T-helper 17 cell (primary cell): ENCODE measurements at regions not wholly inside any gene's neighbourhood (a gene's known extent, or its start where the extent isn't known, plus 50 kb on each side); places are given as distances from the start of the nearest gene placed in this dataset.
"Not testable (repeated sequence)": the region's sequence is repeated elsewhere in the genome, so short reads cannot be mapped to it uniquely, and the experiment has no call there.

Experiments used
- ATAC-seq: fragments of 150-1000 bp; cut with Tn5 transposase; 2 replicates; pipeline ENCODE4 v1.10.0; 2021; ENCODE audit warnings: mild to moderate bottlenecking, moderate library complexity
- DNase-seq, 3 donors: peaks; one replicate each; pipeline versions ENCODE4 v3.0.0 to v3.0.0-alpha.2; 2020 to 2021
- H3K9me3 ChIP-seq: one replicate; pipeline ENCODE4 v1.7.0; 2013; ENCODE audit warnings: low read length, mild to moderate bottlenecking; ENCODE audit not compliant: control insufficient read depth, poor library complexity, severe bottlenecking
- H3K27ac Mint-ChIP-seq: one replicate; pipeline ENCODE4 v1.8.0; 2022; ENCODE audit warnings: mild to moderate bottlenecking, moderate library complexity, mixed read lengths
- H3K27me3 Mint-ChIP-seq: one replicate; pipeline ENCODE4 v1.8.0; 2022; ENCODE audit warnings: mixed read lengths
- H3K36me3 Mint-ChIP-seq: one replicate; pipeline ENCODE4 v1.8.0; 2022; ENCODE audit warnings: low read depth, mixed read lengths
- H3K4me1 Mint-ChIP-seq: one replicate; pipeline ENCODE4 v1.8.0; 2022; ENCODE audit warnings: mild to moderate bottlenecking, mixed read lengths
- H3K4me3 Mint-ChIP-seq: one replicate; pipeline ENCODE4 v1.8.0; 2022; ENCODE audit warnings: mild to moderate bottlenecking, moderate library complexity, mixed read lengths

- no peak for ATAC-seq
- Mint-ChIP-seq H3K4me3 (no peak overlapping the region), H3K4me1 (no peaks in the 10 kb centered on the region), H3K36me3 (no peaks in the 10 kb centered on the region), H3K27ac (no peak overlapping the region), H3K27me3 (no peaks in the 10 kb centered on the region)
- DNase-seq = no peak
- no peaks in the 10 kb centered on the region for H3K9me3 ChIP-seq
Measured at GRCh38 chr11:38438091-38438490, 1840.1 kb upstream of the RAG2 start.

- Mint-ChIP-seq H3K27ac (no peak overlapping the region), H3K4me3 (no peak overlapping the region), H3K36me3 (no peaks in the 10 kb centered on the region), H3K4me1 (no peaks in the 10 kb centered on the region), H3K27me3 (no peaks in the 10 kb centered on the region)
- H3K9me3 ChIP-seq = no peaks in the 10 kb centered on the region
- DNase-seq (no peak), ATAC-seq (no peak)
Measured at GRCh38 chr11:38425578-38425977, 1827.5 kb upstream of the RAG2 start.

GRCh38 chr11:38423042-38423441 is 1825.0 kb upstream of the RAG2 start:
- no peaks in the 10 kb centered on the region for H3K36me3 Mint-ChIP-seq
- no peaks in the 10 kb centered on the region for H3K9me3 ChIP-seq
- DNase-seq (no peak), ATAC-seq (no peak)
- H3K4me1 Mint-ChIP-seq = no peaks in the 10 kb centered on the region
- H3K27me3 Mint-ChIP-seq = no peaks in the 10 kb centered on the region
- no peak overlapping the region for H3K4me3 Mint-ChIP-seq
- H3K27ac Mint-ChIP-seq = no peak overlapping the region

DNA sequence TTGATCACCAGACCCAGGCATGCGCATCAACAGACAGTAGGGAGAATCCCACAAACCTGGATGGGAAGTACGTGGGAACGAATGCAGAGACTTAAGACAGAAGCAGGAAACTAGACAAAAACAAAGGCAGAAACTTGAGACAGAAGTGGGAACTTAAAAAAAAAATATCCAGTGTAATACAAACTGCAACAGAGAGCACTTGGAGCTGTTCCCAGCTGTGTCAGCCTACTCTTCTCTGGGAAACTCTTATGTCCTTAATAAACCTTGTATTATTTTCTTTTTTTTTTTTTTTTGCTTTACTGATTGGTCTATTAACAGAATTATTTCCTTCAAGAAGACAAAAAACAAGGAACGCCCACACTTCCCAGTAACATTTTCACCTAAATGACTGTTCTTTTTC is 1818.1 kb upstream of the RAG2 start:
- Mint-ChIP-seq H3K27ac (no peak overlapping the region), H3K4me3 (no peak overlapping the region), H3K36me3 (no peaks in the 10 kb centered on the region), H3K27me3 (no peaks in the 10 kb centered on the region), H3K4me1 (no peaks in the 10 kb centered on the region)
- ATAC-seq (no peak), DNase-seq (no peak)
- no peaks in the 10 kb centered on the region for H3K9me3 ChIP-seq

DNA sequence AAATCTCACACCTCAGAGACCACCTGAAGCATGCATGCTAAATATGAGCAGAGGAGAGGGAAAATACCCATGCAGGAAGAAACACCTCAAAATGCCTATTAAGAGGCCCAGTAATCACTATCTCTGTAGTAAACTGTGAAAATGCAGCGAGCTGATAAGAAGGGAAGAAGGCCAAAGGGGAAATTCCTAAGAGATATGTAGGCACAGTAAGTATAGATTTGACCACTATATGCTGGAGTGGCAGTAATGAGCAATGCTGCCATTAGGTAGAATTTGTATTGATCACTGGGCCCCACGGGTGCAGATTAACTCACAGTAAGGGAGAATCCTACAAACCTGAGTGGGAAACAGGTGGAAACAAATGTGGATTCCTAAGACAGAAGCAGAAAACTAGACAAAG is 1813.1 kb upstream of the RAG2 start:
- Mint-ChIP-seq H3K4me3 (no peak overlapping the region), H3K4me1 (no peaks in the 10 kb centered on the region), H3K27me3 (no peaks in the 10 kb centered on the region), H3K27ac (no peak overlapping the region), H3K36me3 (no peaks in the 10 kb centered on the region)
- ATAC-seq (no peak), DNase-seq (no peak)
- H3K9me3 ChIP-seq = no peaks in the 10 kb centered on the region

- no peaks in the 10 kb centered on the region for H3K36me3 Mint-ChIP-seq
- no peak for DNase-seq
- no peaks in the 10 kb centered on the region for H3K9me3 ChIP-seq
- H3K27me3 Mint-ChIP-seq = no peaks in the 10 kb centered on the region
- ATAC-seq = no peak
- no peak overlapping the region for H3K4me3 Mint-ChIP-seq
- no peak overlapping the region for H3K27ac Mint-ChIP-seq
- no peaks in the 10 kb centered on the region for H3K4me1 Mint-ChIP-seq
Measured at GRCh38 chr11:38402063-38402462, 1804.0 kb upstream of the RAG2 start.

GRCh38 chr11:38392176-38392575 is 1794.1 kb upstream of the RAG2 start:
- H3K4me3 Mint-ChIP-seq = no peak overlapping the region
- H3K27me3 Mint-ChIP-seq = no peaks in the 10 kb centered on the region
- no peak for DNase-seq
- no peak overlapping the region for H3K27ac Mint-ChIP-seq
- H3K4me1 Mint-ChIP-seq = no peaks in the 10 kb centered on the region
- ATAC-seq = no peak
- no peaks in the 10 kb centered on the region for H3K36me3 Mint-ChIP-seq
- no peaks in the 10 kb centered on the region for H3K9me3 ChIP-seq

DNA sequence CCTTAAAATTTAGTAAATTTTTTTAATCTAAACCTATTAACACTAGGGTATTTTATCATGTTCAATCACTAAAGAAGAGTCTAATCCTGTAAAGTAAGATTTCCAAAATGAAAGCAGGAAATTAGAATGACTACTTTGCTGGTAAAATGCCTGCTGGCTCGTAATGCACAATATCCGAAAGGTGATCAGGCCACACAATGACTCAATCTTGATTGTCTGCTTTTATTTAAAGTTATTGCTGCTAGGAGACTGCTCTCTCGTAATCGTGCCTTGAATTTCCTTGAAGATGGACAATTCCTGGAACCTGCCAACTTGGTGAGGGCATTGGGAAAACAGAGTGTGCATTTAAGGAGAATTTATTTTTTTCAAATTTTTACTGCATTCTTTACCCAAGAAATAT is 1786.5 kb upstream of the RAG2 start:
- DNase-seq (no peak), ATAC-seq (no peak)
- H3K9me3 ChIP-seq = no peaks in the 10 kb centered on the region
- Mint-ChIP-seq H3K27ac (no peak overlapping the region), H3K4me1 (no peaks in the 10 kb centered on the region), H3K4me3 (no peak overlapping the region), H3K27me3 (no peaks in the 10 kb centered on the region), H3K36me3 (no peaks in the 10 kb centered on the region)

DNA sequence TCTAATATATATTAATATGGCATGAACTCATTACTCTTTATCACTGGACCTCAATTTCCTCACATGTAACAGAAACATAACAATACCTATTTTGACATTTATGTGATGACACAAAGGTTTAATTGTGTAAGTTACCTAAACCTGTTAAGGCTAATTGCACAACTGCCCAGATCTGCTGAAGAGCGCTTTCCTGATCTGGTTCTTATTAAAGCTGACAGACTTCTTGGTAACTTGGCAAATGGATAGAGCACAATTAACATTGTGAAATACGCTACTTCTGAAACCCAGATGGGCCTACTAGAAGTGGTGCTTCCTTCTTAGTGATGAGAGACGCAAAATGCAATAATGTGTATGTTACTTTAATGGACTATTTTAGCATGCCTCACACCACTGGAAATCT is 1767.2 kb upstream of the RAG2 start:
- no peaks in the 10 kb centered on the region for H3K27me3 Mint-ChIP-seq
- DNase-seq (no peak), ATAC-seq (no peak)
- H3K4me3 Mint-ChIP-seq = no peak overlapping the region
- no peaks in the 10 kb centered on the region for H3K4me1 Mint-ChIP-seq
- H3K9me3 ChIP-seq = no peaks in the 10 kb centered on the region
- no peak overlapping the region for H3K27ac Mint-ChIP-seq
- no peaks in the 10 kb centered on the region for H3K36me3 Mint-ChIP-seq

DNA sequence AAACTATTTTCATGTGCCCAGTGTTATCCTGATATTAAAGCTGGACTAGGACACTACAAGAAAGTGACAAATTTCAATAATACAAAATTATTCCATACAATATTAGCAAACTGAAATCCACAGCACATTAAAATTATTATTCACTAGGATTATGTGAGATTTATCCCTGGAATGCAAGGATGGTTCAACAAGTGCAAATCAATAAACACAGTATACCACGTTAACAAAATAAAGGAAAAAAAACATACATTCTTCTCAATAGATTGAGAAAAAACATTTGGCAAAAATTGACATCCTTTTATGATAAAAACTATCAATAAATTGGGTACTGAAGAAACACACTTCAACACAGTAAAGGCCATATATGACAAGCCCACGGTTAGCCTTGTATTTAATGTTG is 1758.2 kb upstream of the RAG2 start:
- Mint-ChIP-seq H3K27me3 (no peaks in the 10 kb centered on the region), H3K4me3 (no peak overlapping the region), H3K27ac (no peak overlapping the region), H3K36me3 (no peaks in the 10 kb centered on the region), H3K4me1 (no peaks in the 10 kb centered on the region)
- no peaks in the 10 kb centered on the region for H3K9me3 ChIP-seq
- DNase-seq (no peak), ATAC-seq (no peak)

GRCh38 chr11:38345286-38345685 is 1747.2 kb upstream of the RAG2 start:
- no peak overlapping the region for H3K27ac Mint-ChIP-seq
- ATAC-seq (no peak), DNase-seq (no peak)
- no peak overlapping the region for H3K4me3 Mint-ChIP-seq
- H3K27me3 Mint-ChIP-seq = no peaks in the 10 kb centered on the region
- no peaks in the 10 kb centered on the region for H3K4me1 Mint-ChIP-seq
- no peaks in the 10 kb centered on the region for H3K9me3 ChIP-seq
- H3K36me3 Mint-ChIP-seq = no peaks in the 10 kb centered on the region

GRCh38 chr11:38341612-38342011 is 1743.6 kb upstream of the RAG2 start:
- H3K4me1 Mint-ChIP-seq, H3K4me3 Mint-ChIP-seq, H3K27ac Mint-ChIP-seq, H3K27me3 Mint-ChIP-seq, ATAC-seq, H3K36me3 Mint-ChIP-seq, DNase-seq, H3K9me3 ChIP-seq: not testable (repeated sequence)

DNA sequence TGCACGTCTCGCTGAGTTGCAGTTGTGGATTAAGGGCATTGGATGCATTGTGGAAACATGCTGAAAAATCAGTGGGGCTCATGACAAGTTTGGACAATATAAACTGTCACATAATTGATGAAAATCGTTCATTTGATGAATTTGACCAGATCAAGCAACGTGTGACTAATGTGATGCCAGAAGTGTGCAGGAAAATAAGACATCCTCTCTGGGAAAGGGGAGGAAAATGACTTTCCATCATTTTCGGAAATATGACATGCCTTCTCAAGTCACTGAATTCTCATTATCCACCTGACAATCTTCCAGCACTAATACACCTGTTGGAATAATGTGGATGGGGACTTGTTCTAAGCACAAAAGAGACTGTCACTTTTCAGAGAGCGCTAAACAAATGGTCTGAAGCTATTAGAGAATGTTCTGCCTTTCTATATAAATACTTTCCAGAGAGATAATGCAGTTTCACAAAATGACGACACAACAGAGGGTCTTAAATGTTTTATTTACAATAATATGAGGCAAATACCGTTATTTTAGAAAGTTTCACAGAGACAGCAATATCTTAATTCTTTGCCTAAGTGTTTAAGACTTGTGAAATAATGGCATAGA is 1741.9 kb upstream of the RAG2 start:
- no peaks in the 10 kb centered on the region for H3K27me3 Mint-ChIP-seq
- ATAC-seq (no peak), DNase-seq (no peak)

GRCh38 chr11:38338022-38338421 is 1740.0 kb upstream of the RAG2 start:
- H3K36me3 Mint-ChIP-seq, H3K27ac Mint-ChIP-seq, H3K9me3 ChIP-seq, H3K27me3 Mint-ChIP-seq, H3K4me3 Mint-ChIP-seq, ATAC-seq, DNase-seq, H3K4me1 Mint-ChIP-seq: not testable (repeated sequence)

More for the DNA sequence above, 1741.9 kb upstream of the RAG2 start:
- H3K36me3 Mint-ChIP-seq = no peaks in the 10 kb centered on the region
- H3K9me3 ChIP-seq = no peaks in the 10 kb centered on the region
- H3K4me1 Mint-ChIP-seq = no peaks in the 10 kb centered on the region
- H3K4me3 Mint-ChIP-seq = no peak overlapping the region
- no peak overlapping the region for H3K27ac Mint-ChIP-seq
